Right hindlimb (tissue), 1 donor: ENCODE measurements at regions not wholly inside any gene's neighbourhood (a gene's known extent, or its start where the extent isn't known, plus 50 kb on each side); places are given as distances from the start of the nearest gene placed in this dataset.
"Not testable (repeated sequence)": the region's sequence is repeated elsewhere in the genome, so short reads cannot be mapped to it uniquely, and the experiment has no call there.

ENCODE experiments used
- DNase-seq: peaks from one replicate; pipeline ENCODE4 v3.0.0-alpha.2; 2018

DNA sequence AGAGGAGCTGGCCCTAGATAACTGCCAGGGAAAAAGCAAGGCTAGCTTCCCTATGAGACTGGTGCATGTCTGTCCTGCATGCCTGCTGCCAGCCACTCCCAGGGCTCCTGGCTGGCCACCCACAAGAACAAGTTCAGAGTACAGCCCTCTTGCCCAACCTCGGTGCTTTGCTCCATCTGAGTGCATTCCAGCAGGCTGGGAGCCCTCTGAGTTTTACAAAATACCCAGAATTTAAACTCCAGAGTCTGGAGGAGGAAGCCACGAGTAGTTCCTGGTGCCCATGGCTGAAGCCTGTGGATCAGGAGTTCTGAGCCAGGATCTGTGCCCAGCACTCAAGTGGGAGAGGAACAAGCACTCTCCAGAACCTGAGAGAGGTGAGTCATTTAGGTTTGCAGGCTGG is 111.6 kb downstream of the MAGEE2 start:
- no peak for DNase-seq

DNA sequence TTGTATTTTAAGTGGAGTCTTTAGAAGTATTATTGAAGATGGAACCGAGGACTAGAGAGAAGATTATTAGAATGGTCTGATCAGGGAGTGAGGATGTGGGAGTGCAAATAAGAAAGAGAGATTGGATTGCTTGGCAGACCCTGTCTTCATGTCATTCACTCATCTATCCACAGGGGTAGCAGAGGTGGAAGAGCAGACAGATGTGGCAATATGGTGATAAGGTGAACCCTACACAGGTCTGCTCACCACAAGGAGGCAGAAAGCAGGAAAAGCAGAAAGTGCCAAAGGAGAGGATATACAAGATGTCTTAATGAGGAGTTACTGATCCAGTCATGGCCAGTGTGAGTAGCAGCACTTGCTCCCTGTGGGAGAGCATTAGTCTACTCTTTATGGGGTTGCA is 129.4 kb downstream of the MAGEE2 start:
- DNase-seq, result no peak

DNA sequence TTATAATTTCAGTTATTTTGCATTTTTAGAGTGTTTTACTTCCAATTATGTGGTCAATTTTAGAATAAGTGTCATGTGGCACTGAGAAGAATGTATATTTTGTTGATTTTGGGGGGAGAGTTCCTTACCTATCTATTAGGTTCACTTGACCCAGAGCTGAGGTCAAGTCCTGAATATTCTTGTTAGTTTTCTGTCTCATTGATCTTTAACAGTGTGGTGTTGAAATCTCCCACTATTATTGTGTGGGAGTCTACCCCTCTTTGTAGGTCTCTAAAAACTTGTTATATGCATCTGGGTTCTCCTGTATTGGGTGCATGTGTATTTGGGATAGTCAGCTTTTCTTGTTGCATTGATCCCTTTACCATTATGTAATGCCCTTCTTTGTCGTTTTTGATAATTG is 127.0 kb upstream of the ZDHHC15 start:
- no peak for DNase-seq

DNA sequence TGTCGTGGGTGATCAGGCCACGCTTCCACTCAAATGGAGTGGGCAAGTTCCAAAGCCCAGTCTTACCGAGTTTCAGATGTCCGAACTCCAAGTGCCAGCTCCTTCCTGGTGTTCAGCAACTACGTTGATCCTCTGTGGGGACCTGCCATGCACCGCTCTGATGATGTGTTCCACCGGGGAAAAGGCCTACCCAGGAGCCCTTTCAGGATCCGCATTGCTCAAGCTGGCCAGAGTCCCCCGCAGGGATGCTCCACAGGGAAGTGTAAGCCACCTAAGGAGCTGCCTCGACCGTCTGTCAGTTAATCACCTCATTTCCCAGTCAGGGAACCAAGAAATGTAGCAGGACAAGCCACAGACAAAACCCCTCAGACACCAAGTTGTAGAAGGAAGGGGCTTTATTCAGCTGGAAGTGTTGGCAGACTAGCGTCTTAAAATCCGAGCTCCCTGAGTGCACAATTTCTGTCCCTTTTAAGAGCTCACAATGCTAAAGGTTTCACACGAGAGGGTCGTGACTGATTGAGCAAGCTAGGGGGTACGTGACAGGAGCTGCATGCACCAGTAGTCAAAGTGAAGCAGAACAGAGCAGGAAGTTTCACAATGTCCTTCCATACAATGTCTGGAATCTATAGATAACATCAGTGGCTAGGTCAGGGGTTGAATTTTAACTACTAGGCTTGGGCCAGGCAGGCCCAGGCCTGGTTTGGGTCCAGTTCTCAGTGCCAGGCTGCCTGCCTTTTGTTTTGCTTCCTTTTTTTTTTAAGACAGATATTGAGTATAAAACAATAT is 126.2 kb upstream of the ZDHHC15 start:
- no peak for DNase-seq

DNA sequence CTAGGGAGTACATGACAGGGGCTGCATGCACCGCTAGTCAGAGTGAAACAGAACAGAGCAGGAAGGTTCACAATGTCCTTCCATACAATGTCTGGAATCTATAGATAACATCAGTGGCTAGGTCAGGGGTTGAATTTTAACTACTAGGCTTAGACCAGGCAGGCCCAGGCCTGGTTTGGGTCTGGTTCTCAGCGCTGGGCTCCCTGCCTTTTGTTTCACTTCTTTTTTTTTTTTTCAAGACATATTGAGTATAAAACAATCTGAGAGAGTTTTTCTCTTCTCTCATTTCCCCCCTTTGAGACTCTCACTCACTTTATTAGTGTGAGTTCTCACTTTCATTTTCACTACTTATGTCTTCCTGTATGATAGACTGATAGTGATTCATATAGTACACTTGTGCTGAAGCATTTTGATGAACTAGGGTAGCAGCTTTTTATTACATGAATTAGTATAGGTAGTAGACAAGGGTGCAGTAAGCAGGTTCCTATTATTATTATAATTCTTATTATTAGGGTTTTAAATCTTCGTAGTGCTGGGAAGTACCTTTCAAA is 120.0 kb upstream of the ZDHHC15 start:
- no peak for DNase-seq

DNA sequence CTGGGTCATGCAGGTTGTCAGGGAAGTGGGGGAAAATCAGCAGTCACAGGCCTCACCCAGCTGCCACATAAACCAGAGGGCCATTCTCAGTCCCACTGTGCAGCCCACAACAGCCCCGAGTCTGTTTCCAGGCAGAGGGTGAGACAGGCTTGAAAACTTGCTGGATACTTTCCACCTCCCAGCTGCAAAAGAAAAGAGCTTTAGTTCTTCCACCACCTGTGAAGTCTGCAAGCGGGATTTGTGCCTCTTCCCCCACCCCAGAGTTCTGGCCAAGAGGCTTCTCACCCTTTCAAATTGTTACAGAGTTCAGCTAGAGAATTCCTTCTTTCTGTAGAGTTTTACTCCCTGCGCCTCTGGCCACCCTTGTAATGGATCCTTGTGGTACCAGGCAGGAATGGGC is 115.5 kb upstream of the ZDHHC15 start:
- DNase-seq, result peak; percentile 29

DNA sequence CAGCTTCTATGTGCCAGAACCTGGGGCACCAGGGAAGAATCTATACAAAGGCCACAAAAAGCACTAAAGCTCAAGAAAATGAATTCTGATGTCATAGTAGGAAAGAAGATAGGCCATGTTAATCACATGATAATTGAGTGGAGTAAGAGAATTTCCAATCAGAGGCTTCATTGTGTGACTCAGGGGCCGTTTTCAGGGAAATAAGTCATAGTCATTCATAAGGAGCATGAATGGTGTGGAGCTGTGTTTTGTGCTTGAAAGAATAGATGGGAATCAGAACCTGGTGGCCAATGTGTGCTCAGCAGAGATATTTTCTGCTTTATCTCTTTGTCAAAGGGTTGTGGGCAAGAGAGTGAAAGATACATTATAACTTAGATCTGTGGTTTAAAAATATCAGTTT is 102.4 kb upstream of the ZDHHC15 start:
- no peak for DNase-seq

DNA sequence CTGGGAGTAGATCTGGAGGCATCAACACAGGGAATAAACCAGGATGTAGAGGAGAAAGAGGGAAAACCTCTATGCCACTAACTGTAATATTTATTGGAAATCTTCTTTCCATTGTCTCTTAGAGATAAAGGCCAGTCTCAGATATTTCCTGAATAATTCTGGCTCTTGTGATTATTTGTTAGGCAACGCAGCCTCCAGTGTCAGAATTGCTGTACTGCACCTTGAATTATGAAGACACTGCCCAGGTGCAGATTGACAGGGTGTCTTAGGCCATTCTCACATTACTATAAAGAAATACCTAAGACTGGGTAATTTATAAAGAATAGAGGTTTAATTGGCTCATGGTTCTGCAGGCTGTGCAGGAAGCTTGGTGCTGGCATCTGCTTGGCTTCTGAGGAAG is 100.7 kb upstream of the ZDHHC15 start:
- DNase-seq, result no peak

DNA sequence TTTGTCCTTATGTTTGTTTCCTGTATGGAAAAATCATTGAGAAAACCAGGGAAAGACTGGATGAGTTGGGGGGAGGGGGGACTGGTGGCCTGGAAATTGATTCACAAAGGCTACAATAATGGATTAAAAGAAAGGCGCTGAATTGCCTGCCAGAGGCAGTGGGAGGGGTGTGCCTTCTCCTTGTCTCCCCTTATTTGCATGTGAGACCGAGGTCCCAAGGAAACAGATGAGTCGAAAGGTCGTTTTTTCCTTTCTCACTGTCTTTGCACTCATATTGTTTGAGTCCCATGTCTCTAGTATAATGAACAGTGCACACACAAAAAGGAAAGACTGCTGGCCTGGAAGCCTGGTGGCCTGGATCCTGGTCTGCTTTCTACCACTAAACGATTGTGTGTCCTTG is 86.6 kb upstream of the ZDHHC15 start:
- no peak for DNase-seq

DNA sequence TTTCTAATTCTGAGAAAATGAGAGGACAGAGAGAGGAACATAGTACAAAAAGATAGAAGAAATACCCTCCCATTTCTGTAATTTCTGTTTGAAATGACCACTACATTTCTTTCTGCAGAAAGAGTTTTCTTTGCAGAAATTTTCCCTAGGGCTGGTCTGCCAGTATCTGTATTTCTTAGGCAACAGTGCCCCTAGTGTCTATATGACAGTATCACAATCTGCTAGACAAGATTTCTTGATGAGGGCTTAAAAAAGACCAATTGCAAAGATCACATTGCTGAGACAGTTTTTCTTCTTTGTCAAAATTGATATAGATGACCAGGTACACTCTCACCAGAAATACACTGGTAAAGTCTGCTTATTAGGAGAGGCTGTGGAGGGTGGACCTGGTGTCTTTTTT is 81.0 kb upstream of the ZDHHC15 start:
- no peak for DNase-seq

DNA sequence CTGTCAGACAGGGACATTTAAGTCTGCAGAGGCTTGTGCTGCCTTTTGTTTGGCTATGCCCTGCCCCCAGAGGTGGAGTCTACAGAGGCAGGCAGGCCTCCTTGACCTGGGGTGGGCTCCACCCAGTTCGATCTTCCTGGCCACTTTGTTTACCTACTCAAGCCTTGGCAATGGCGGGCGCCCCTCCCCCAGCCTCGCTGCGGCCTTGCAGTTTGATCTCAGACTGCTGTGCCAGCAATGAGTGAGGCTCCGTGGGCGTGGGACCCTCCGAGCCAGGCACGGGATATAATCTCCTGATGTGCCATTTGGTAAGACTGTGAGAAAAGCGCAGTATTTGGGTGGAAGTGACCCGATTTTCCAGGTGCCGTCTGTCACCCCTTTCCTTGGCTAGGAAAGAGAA is 79.2 kb upstream of the ZDHHC15 start:
- not testable (repeated sequence) for DNase-seq

DNA sequence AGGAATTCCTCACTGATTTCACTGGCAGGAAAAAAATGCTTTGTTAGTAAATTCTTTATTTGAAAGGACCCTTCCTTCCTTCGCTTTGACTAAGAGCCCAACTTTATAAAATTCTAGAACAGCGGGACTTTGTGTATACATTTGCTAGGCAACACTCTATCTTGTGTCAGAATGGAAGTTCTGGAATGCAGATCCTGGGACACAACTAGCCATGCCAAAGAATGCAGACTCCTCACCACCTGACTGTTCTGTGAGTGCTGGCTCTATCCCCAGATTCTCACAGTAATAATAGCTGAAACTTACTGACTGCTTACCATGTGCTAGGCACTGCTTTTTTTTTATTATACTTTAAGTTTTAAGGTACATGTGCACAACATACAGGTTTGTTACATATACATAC is 73.3 kb upstream of the ZDHHC15 start:
- no peak for DNase-seq

DNA sequence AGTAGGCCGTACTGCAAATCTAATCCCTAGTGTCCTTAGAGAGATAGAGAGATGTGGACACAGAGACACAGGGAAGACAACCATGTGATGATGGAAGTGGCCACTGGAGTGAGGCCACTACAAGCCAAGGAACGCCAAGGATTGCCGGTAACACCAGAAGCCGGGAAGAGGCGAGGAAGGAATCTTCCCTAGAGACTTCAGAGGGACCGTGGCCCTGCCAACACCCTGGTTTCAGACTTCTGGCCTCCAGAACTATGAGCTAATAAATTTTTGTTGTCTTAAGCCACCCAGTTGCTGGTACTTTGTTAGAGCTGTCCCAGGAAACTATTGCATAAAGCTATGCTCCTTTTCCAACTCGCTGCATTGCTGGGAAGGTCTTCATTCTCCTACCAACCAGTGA is 70.3 kb upstream of the ZDHHC15 start:
- DNase-seq, result not testable (repeated sequence)

DNA sequence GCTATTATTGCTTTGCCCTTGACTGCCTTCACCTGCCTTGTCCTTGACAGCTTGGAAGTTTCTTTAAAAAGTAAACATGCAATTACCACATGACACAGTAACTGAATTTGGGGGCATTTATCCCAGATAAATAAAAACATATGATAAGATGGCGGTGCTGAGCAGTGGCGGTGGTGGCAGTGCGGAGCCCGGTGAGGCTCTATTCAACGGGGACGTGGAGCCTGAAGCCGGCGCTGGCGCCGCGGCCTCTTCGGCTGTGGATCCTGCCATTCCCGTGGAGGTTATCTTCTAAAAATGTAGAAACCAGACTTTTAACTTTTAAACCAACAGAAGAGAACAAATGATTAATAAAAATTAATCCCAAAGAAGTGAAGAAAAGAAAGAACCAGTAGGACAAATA is 59.7 kb upstream of the ZDHHC15 start:
- no peak for DNase-seq
